Stomach (tissue), 8 donors: ENCODE measurements at regions not wholly inside any gene's neighbourhood (a gene's known extent, or its start where the extent isn't known, plus 50 kb on each side); places are given as distances from the start of the nearest gene placed in this dataset.

Source experiments
- DNase-seq, 2 donors: peaks; one replicate each; pipeline versions ENCODE4 v3.0.0 to v3.0.0-alpha.2; 2013 to 2019
- H3K27ac ChIP-seq, 5 donors: fragments of 200-600 bp in 4 of 5; sonication (generic) in 4 of 5; one replicate each; pipeline ENCODE4 v1.5.1; 2013 to 2019; ENCODE audit warnings: mild to moderate bottlenecking in 1 of 5, moderate library complexity in 1 of 5
- H3K27me3 ChIP-seq, 3 donors: fragments of 200-600 bp; sonication (generic); one replicate each; pipeline ENCODE4 v1.5.1; 2017 to 2019; ENCODE audit warnings: mixed run types in 1 of 3
- H3K36me3 ChIP-seq, 4 donors: fragments of 200-600 bp; sonication (generic); 1 replicate in 3 of 4; 2 replicates in 1 of 4; pipeline ENCODE4 v1.5.1; 2016 to 2019
- H3K4me1 ChIP-seq, 4 donors: fragments of 200-600 bp; sonication (generic); one replicate each; pipeline ENCODE4 v1.5.1; 2016 to 2019
- H3K4me3 ChIP-seq, 4 donors: fragments of 200-600 bp; sonication (generic) in 3 of 4; one replicate each; pipeline ENCODE4 v1.5.1; 2016 to 2019; ENCODE audit warnings: mild to moderate bottlenecking in 1 of 4
- H3K9me3 ChIP-seq, 4 donors: fragments of 200-600 bp; sonication (generic); one replicate each; pipeline ENCODE4 v1.5.1; 2016 to 2019
- EP300 ChIP-seq: sonication (generic); formaldehyde crosslinking; IDR thresholded peaks from one replicate; pipeline ENCODE4 v1.6.1; 2017; ENCODE audit warnings: antibody characterized with exemption
- POLR2A ChIP-seq, 4 donors: fragments of 450-650 bp; IDR thresholded peaks; one replicate each; pipeline ENCODE4 v1.6.1; 2016; ENCODE audit warnings: antibody characterized with exemption in 4 of 4, control low read depth in 2 of 4, mild to moderate bottlenecking in 1 of 4, moderate library complexity in 1 of 4
- POLR2AphosphoS5 ChIP-seq, 3 donors: sonication (generic); formaldehyde crosslinking; IDR thresholded peaks; one replicate each; pipeline ENCODE4 v1.6.1; 2016; ENCODE audit warnings: antibody characterized with exemption in 3 of 3
- WGBS, 5 donors: extraction: QIAGEN DNeasy Blood & Tissue Kit in 3 of 5; methylation state at CpG; one replicate each; pipeline versions ENCODE4 v1.1.5 to v1.1.7; 2013 to 2018; 5-methylcytosine and 5-hydroxymethylcytosine counted together
- intact Hi-C: fragments of 100-400 bp; cut with DNase I; formaldehyde crosslinking; loops from one replicate; pipeline ENCODE4 v1.15.1; 2023; ENCODE audit warnings: low total_unique reads
- TF ChIP-seq, protein P1 (sequence below), 7 experiments: fragments of 450-650 bp in 4 of 7; fragments of 200-600 bp in 3 of 7; sonication (generic) in 3 of 7; IDR thresholded peaks; one replicate each; pipeline ENCODE4 v1.5.1; 2016 to 2019; ENCODE audit warnings: antibody characterized with exemption in 7 of 7, control low read depth in 2 of 7, mild to moderate bottlenecking in 1 of 7
- donor health status: healthy with polysubstance abuse.
- donor health status: Bipolar disorder and iron deficiency.
- donor health status: healthy.

- Histone ChIP-seq H3K4me3 (no peak overlapping the region), H3K27ac (no peak overlapping the region), H3K9me3 (no peaks in the 10 kb centered on the region), H3K4me1 (no peaks in the 10 kb centered on the region), H3K27me3 (no peaks in the 10 kb centered on the region), H3K36me3 (no peaks in the 10 kb centered on the region)
- intact Hi-C loops, result no loop called here
- WGBS, 5 donors, result 42 to 62% (median 54%) methylated on average over 7 of the region's 7 CpGs
- TF ChIP-seq EP300, result no peak
- no peak for TF ChIP-seq POLR2A (IDR thresholded peaks at IDR 0.05)
- TF ChIP-seq, protein P1, sequence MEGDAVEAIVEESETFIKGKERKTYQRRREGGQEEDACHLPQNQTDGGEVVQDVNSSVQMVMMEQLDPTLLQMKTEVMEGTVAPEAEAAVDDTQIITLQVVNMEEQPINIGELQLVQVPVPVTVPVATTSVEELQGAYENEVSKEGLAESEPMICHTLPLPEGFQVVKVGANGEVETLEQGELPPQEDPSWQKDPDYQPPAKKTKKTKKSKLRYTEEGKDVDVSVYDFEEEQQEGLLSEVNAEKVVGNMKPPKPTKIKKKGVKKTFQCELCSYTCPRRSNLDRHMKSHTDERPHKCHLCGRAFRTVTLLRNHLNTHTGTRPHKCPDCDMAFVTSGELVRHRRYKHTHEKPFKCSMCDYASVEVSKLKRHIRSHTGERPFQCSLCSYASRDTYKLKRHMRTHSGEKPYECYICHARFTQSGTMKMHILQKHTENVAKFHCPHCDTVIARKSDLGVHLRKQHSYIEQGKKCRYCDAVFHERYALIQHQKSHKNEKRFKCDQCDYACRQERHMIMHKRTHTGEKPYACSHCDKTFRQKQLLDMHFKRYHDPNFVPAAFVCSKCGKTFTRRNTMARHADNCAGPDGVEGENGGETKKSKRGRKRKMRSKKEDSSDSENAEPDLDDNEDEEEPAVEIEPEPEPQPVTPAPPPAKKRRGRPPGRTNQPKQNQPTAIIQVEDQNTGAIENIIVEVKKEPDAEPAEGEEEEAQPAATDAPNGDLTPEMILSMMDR (IDR thresholded peaks at IDR 0.05), result no peak
- TF ChIP-seq POLR2AphosphoS5 (IDR thresholded peaks at IDR 0.05), result no peak
- DNase-seq, result no peak
These were observed 459.5 kb upstream of the CXADR start for GRCh38 chr21:17053321-17053720.

- no peak for DNase-seq
- Histone ChIP-seq H3K4me1 (no peaks in the 10 kb centered on the region), H3K9me3 (no peaks in the 10 kb centered on the region), H3K4me3 (no peak overlapping the region), H3K36me3 (no peaks in the 10 kb centered on the region), H3K27ac (no peak overlapping the region), H3K27me3 (no peaks in the 10 kb centered on the region)
- TF ChIP-seq, protein P1 (IDR thresholded peaks at IDR 0.05), result no peak
- TF ChIP-seq EP300 (no peak), POLR2AphosphoS5 (IDR thresholded peaks at IDR 0.05) (no peak), POLR2A (IDR thresholded peaks at IDR 0.05) (no peak)
- WGBS, 5 donors, result 61 to 87% (median 68%) methylated on average over 1 of the region's 1 CpG
- intact Hi-C loops, result no loop called here
These were observed 452.9 kb upstream of the CXADR start for GRCh38 chr21:17059936-17060335.

GRCh38 chr21:17066006-17066405 is 446.8 kb upstream of the CXADR start:
- Histone ChIP-seq H3K36me3 (no peaks in the 10 kb centered on the region), H3K27me3 (no peaks in the 10 kb centered on the region), H3K9me3 (no peaks in the 10 kb centered on the region), H3K4me3 (no peak overlapping the region), H3K4me1 (no peaks in the 10 kb centered on the region), H3K27ac (no peak overlapping the region)
- TF ChIP-seq POLR2AphosphoS5 (IDR thresholded peaks at IDR 0.05), result no peak
- TF ChIP-seq, protein P1 (IDR thresholded peaks at IDR 0.05), result no peak
- no peak for TF ChIP-seq EP300
- TF ChIP-seq POLR2A (IDR thresholded peaks at IDR 0.05), result no peak
- DNase-seq, result no peak
- intact Hi-C loops, result no loop called here

GRCh38 chr21:17071093-17071492 is 441.8 kb upstream of the CXADR start:
- intact Hi-C loops, result no loop called here
- H3K36me3 ChIP-seq, result no peaks in the 10 kb centered on the region
- 68 to 84% (median 77%) methylated on average over 3 of the region's 3 CpGs for WGBS, 5 donors

More at GRCh38 chr21:17071093-17071492, 441.8 kb upstream of the CXADR start:
- Histone ChIP-seq H3K27ac (no peak overlapping the region), H3K4me1 (no peaks in the 10 kb centered on the region), H3K9me3 (no peaks in the 10 kb centered on the region), H3K27me3 (no peaks in the 10 kb centered on the region), H3K4me3 (no peak overlapping the region)
- no peak for DNase-seq
- TF ChIP-seq EP300 (no peak), POLR2A (IDR thresholded peaks at IDR 0.05) (no peak), POLR2AphosphoS5 (IDR thresholded peaks at IDR 0.05) (no peak)
- TF ChIP-seq, protein P1 (IDR thresholded peaks at IDR 0.05), result no peak
